Gastroesophageal sphincter (tissue), 4 donors: ENCODE measurements at regions not wholly inside any gene's neighbourhood (a gene's known extent, or its start where the extent isn't known, plus 50 kb on each side); places are given as distances from the start of the nearest gene placed in this dataset.

Experiments
- ATAC-seq: fragments of 150-250 bp; one replicate; pipeline ENCODE4 v1.9.1; 2016; ENCODE audit warnings: mild to moderate bottlenecking, moderate library complexity
- H3K27ac ChIP-seq, 4 donors: fragments of 200-600 bp; sonication (generic) in 3 of 4; 1 replicate in 3 of 4; 2 replicates in 1 of 4; pipeline ENCODE4 v1.5.1; 2016 to 2019
- H3K27me3 ChIP-seq: fragments of 200-600 bp; sonication (generic); one replicate; pipeline ENCODE4 v1.5.1; 2019
- H3K36me3 ChIP-seq, 2 donors: fragments of 200-600 bp; sonication (generic); one replicate each; pipeline ENCODE4 v1.5.1; 2019; ENCODE audit warnings: control low read depth in 1 of 2
- H3K4me1 ChIP-seq, 3 donors: fragments of 200-600 bp; sonication (generic); 1 replicate in 2 of 3; 2 replicates in 1 of 3; pipeline ENCODE4 v1.5.1; 2016 to 2019; ENCODE audit warnings: control low read depth in 2 of 3
- H3K4me3 ChIP-seq, 2 donors: fragments of 200-600 bp; sonication (generic); one replicate each; pipeline ENCODE4 v1.5.1; 2019; ENCODE audit warnings: mild to moderate bottlenecking in 1 of 2, moderate library complexity in 1 of 2
- H3K9me3 ChIP-seq, 3 donors: fragments of 200-600 bp; sonication (generic); one replicate each; pipeline ENCODE4 v1.5.1; 2017 to 2019; ENCODE audit warnings: control low read depth in 2 of 3
- EP300 ChIP-seq: sonication (generic); formaldehyde crosslinking; IDR thresholded peaks from one replicate; pipeline ENCODE4 v1.6.1; 2017; ENCODE audit warnings: antibody characterized with exemption, mild to moderate bottlenecking
- POLR2A ChIP-seq, 2 donors: fragments of 450-650 bp; IDR thresholded peaks; one replicate each; pipeline ENCODE4 v1.6.1; 2017; ENCODE audit warnings: antibody characterized with exemption in 2 of 2, mild to moderate bottlenecking in 2 of 2, moderate library complexity in 1 of 2
- POLR2AphosphoS5 ChIP-seq: sonication (generic); formaldehyde crosslinking; IDR thresholded peaks from one replicate; pipeline ENCODE4 v1.6.1; 2017; ENCODE audit warnings: antibody characterized with exemption
- WGBS, 2 donors: methylation state at CpG; one replicate each; pipeline ENCODE4 v1.1.5; 2018; ENCODE audit warnings: low coverage in 1 of 2; 5-methylcytosine and 5-hydroxymethylcytosine counted together
- TF ChIP-seq, protein P1 (sequence below), 4 experiments: fragments of 200-600 bp in 2 of 4; fragments of 450-650 bp in 2 of 4; sonication (generic) in 1 of 4; IDR thresholded peaks; one replicate each; pipeline ENCODE4 v1.5.1; 2017 to 2019; ENCODE audit warnings: antibody characterized with exemption in 4 of 4, mild to moderate bottlenecking in 2 of 4, moderate library complexity in 2 of 4

DNA sequence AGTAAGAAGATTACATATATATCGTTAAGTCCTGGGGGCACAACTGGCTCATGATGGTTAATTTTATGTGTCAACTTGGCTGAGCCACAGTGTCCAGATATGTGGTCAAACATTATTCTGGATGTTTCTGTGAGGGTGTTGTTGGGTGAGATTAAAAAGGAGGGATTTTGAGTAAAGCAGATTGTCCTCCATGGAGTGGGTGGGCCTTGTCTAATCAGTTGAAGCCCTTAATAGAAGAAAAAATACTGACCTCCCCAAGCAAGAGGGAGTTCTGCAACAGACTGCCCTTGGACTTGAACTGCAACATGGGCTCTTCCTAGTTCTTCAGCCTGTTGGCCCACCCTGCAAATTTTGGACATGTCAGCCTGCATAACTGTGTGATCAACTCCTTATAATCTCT lies 311.6 kb downstream of the RPS6KC1 start:
- ATAC-seq: no peak
- TF ChIP-seq POLR2A (IDR thresholded peaks at IDR 0.05): no peak
- TF ChIP-seq, protein P1, sequence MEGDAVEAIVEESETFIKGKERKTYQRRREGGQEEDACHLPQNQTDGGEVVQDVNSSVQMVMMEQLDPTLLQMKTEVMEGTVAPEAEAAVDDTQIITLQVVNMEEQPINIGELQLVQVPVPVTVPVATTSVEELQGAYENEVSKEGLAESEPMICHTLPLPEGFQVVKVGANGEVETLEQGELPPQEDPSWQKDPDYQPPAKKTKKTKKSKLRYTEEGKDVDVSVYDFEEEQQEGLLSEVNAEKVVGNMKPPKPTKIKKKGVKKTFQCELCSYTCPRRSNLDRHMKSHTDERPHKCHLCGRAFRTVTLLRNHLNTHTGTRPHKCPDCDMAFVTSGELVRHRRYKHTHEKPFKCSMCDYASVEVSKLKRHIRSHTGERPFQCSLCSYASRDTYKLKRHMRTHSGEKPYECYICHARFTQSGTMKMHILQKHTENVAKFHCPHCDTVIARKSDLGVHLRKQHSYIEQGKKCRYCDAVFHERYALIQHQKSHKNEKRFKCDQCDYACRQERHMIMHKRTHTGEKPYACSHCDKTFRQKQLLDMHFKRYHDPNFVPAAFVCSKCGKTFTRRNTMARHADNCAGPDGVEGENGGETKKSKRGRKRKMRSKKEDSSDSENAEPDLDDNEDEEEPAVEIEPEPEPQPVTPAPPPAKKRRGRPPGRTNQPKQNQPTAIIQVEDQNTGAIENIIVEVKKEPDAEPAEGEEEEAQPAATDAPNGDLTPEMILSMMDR (IDR thresholded peaks at IDR 0.05): no peak
- no peak for TF ChIP-seq POLR2AphosphoS5
- TF ChIP-seq EP300: no peak
- no peak overlapping the region for H3K27ac ChIP-seq
- no peaks in the 10 kb centered on the region for H3K27me3 ChIP-seq
- H3K4me1 ChIP-seq: no peaks in the 10 kb centered on the region
- H3K36me3 ChIP-seq: no peaks in the 10 kb centered on the region
- H3K9me3 ChIP-seq: peaks cover 0 to 17% (median 0%) of the 10 kb centered on the region in 3 donors
- H3K4me3 ChIP-seq: no peak overlapping the region
- 100% methylated on average over 1 of the region's 1 CpG for WGBS, 2 donors

DNA sequence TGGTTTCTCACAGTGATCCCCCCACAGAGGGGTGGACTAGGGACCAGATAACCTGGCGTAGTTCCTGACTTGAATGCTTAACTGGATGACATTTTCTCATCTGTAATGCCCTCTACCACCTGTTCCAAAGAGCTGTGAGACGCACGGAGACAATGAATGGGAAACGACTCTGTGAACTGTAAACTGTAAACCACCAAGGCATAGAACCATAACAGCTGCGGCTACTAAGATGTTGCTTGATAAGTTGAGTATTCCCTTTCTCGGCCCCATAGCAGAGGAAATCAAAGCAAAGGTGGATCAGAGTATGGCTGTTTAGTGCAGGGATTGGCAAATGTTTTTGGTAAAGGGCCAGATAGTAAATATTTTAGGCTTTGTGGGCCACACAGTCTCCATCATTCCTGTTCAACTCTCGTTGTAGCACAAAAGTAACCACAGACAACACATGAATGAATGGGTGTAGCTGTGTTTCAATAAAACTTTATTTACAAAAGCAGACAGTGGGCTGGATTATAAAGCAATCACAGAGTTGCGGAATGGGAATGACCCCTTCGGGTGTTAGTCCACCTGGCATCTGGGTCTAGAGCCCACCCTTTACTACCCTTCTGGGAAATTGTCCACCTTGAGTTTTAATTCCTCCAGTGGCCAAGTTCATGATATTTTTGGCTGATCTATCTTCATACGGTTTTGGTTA lies 315.2 kb downstream of the RPS6KC1 start:
- ATAC-seq: no peak
- Histone ChIP-seq H3K9me3 (peaks cover 0 to 7% (median 0%) of the 10 kb centered on the region in 3 donors), H3K4me3 (no peak overlapping the region), H3K27ac (no peak overlapping the region), H3K27me3 (no peaks in the 10 kb centered on the region), H3K36me3 (no peaks in the 10 kb centered on the region), H3K4me1 (no peaks in the 10 kb centered on the region)
- TF ChIP-seq, protein P1 (IDR thresholded peaks at IDR 0.05): no peak
- no peak for TF ChIP-seq POLR2A (IDR thresholded peaks at IDR 0.05)
- no peak for TF ChIP-seq POLR2AphosphoS5
- no peak for TF ChIP-seq EP300
- 87 to 88% methylated on average over 4 to 7 of the region's 10 CpGs for WGBS, 2 donors

DNA sequence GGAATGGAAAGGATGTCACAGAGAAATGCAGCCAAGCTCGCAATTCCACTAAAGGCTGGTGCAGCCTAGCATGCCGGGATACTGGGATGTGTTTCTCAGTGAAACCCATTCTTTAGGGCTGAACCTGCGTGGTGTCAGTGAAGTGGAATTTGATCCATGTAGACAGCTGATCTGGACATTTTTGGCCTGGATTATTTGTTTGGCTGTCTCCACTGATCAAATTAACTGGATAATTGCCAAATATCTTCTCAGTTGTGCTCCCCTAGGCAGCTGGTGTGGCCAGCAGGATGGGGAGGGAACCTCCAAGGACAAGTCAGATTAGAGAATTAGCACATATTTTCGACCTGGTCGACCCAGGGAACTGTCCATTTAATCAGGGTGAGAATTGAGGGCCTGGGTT lies 318.4 kb downstream of the RPS6KC1 start:
- WGBS, 2 donors: 58 to 62% methylated on average over 4 of the region's 5 CpGs
- no peaks in the 10 kb centered on the region for H3K36me3 ChIP-seq
- H3K27me3 ChIP-seq: no peaks in the 10 kb centered on the region
- no peak for ATAC-seq
- no peaks in the 10 kb centered on the region for H3K4me1 ChIP-seq
- no peak overlapping the region for H3K27ac ChIP-seq
- no peak overlapping the region for H3K4me3 ChIP-seq
- TF ChIP-seq EP300: no peak
- H3K9me3 ChIP-seq: no peaks in the 10 kb centered on the region

DNA sequence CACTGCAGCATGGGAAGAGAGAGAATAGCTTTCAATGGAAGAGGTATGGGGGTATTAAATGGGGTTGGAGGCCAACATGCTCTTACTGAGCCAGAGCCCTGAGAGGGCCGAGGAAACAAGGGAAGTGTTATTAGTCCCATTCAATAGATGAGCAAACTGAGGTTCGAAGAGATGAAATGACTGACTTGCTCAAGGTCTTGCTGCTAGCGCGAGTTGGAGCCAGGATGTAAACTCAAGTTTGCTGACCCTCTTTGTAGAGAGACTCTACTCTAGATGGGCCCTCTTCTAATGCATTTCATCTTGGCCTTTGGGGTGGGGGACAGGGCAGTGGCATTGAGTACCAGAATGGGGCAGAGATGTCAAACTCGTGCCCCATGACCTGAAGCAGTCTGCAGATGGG lies 319.5 kb downstream of the RPS6KC1 start:
- no peaks in the 10 kb centered on the region for H3K9me3 ChIP-seq
- TF ChIP-seq POLR2A (IDR thresholded peaks at IDR 0.05) (no peak), EP300 (no peak), POLR2AphosphoS5 (no peak)
- TF ChIP-seq, protein P1 (IDR thresholded peaks at IDR 0.05): no peak
- no peaks in the 10 kb centered on the region for H3K27me3 ChIP-seq
- no peaks in the 10 kb centered on the region for H3K4me1 ChIP-seq
- ATAC-seq: no peak
- H3K27ac ChIP-seq: no peak overlapping the region
- no peak overlapping the region for H3K4me3 ChIP-seq
- WGBS, 2 donors: 84 to 92% methylated on average over 4 to 5 of the region's 5 CpGs
- H3K36me3 ChIP-seq: no peaks in the 10 kb centered on the region

DNA sequence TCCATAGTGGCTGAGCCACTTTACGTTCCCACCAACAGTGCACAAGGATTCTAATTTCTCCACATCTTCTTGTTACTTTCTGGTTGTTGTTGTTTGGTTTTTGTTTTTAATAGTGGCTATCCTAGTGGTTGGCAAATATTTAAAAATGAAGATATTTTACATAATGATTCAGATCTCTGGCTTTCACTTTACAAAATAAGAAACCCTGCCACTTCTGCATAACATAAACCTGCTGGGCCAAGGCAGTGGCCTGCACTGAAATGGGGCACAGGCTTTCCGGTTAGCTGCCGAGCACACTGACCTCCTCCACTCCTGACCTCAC lies 320.4 kb downstream of the RPS6KC1 start:
- Histone ChIP-seq H3K27ac (no peak overlapping the region), H3K27me3 (no peaks in the 10 kb centered on the region), H3K4me3 (no peak overlapping the region), H3K9me3 (no peaks in the 10 kb centered on the region), H3K4me1 (no peaks in the 10 kb centered on the region), H3K36me3 (no peaks in the 10 kb centered on the region)
- 78 to 81% methylated on average over 3 of the region's 3 CpGs for WGBS, 2 donors
- TF ChIP-seq, protein P1 (IDR thresholded peaks at IDR 0.05): no peak
- TF ChIP-seq POLR2A (IDR thresholded peaks at IDR 0.05): no peak
- TF ChIP-seq POLR2AphosphoS5: no peak
- TF ChIP-seq EP300: no peak
- no peak for ATAC-seq
